ENCODE measurements at regions not wholly inside any gene's neighbourhood (a gene's known extent, or its start where the extent isn't known, plus 50 kb on each side); places are given as distances from the start of the nearest gene placed in this dataset.

GRCh38 chr13:27704681-27705080 lies 83.0 kb downstream of the POLR1D start:
- no CpG with 5 or more reads among the region's 2 CpGs for WGBS (ENCODE audit: insufficient coverage)
- DNase-seq (peak in 1 of 2 donors; percentile 27), ATAC-seq (peak; percentile 61 to 76 (median 70))
- Mint-ChIP-seq H3K9me3 (peaks cover 10 to 11% of the 10 kb centered on the region in 2 donors), H3K36me3 (peaks cover 20% of the 10 kb centered on the region), H3K27ac (no peak overlapping the region), H3K4me1 (peaks cover 0 to 5% of the 10 kb centered on the region in 2 donors), H3K4me3 (no peak overlapping the region), H3K27me3 (ENCODE audit: low read depth in 2 of 2) (peaks cover 24 to 50% of the 10 kb centered on the region in 2 donors)
- Histone ChIP-seq H3K4me1 (ENCODE audit: control insufficient read depth, insufficient read depth, low read length) (no peaks in the 10 kb centered on the region), H3K9me3 (ENCODE audit: control insufficient read depth, insufficient read depth, low read length) (no peaks in the 10 kb centered on the region), H3K27me3 (ENCODE audit: control insufficient read depth, insufficient read depth, low read length) (no peaks in the 10 kb centered on the region), H3K27ac (ENCODE audit: low read length) (no peak overlapping the region), H3K36me3 (ENCODE audit: control insufficient read depth, insufficient read depth, low read length) (no peaks in the 10 kb centered on the region), H3K4me3 (ENCODE audit: low read length) (no peak overlapping the region)
- intact Hi-C loops (cut with micrococcal nuclease): no loop called here
- no peak for TF ChIP-seq CTCF (IDR thresholded peaks at IDR 0.05)

GRCh38 chr13:27708325-27708724 lies 84.0 kb upstream of the GSX1 start:
- Histone ChIP-seq H3K36me3 (ENCODE audit: control insufficient read depth, insufficient read depth, low read length) (no peaks in the 10 kb centered on the region), H3K4me3 (ENCODE audit: low read length) (no peak overlapping the region), H3K27ac (ENCODE audit: low read length) (no peak overlapping the region), H3K9me3 (ENCODE audit: control insufficient read depth, insufficient read depth, low read length) (no peaks in the 10 kb centered on the region), H3K4me1 (ENCODE audit: control insufficient read depth, insufficient read depth, low read length) (no peaks in the 10 kb centered on the region), H3K27me3 (ENCODE audit: control insufficient read depth, insufficient read depth, low read length) (no peaks in the 10 kb centered on the region)
- ATAC-seq (no peak), DNase-seq (no peak)
- peaks cover 1 to 3% of the 10 kb centered on the region in 2 donors for H3K9me3 Mint-ChIP-seq
- peaks cover 0 to 5% of the 10 kb centered on the region in 2 donors for H3K4me1 Mint-ChIP-seq
- WGBS (ENCODE audit: insufficient coverage): 91% methylated on average over 9 of the region's 9 CpGs
- H3K27me3 Mint-ChIP-seq (ENCODE audit: low read depth in 2 of 2): peaks cover 16 to 35% of the 10 kb centered on the region in 2 donors
- H3K4me3 Mint-ChIP-seq: no peak overlapping the region
- TF ChIP-seq CTCF (IDR thresholded peaks at IDR 0.05): no peak
- no peak overlapping the region for H3K27ac Mint-ChIP-seq
- intact Hi-C loops (cut with micrococcal nuclease): no loop called here
- H3K36me3 Mint-ChIP-seq: peaks cover 6% of the 10 kb centered on the region

- no peak overlapping the region for H3K4me3 Mint-ChIP-seq
- H3K4me1 Mint-ChIP-seq: peaks cover 0 to under 1% of the 10 kb centered on the region in 2 donors
- Histone ChIP-seq H3K36me3 (ENCODE audit: control insufficient read depth, insufficient read depth, low read length) (no peaks in the 10 kb centered on the region), H3K4me1 (ENCODE audit: control insufficient read depth, insufficient read depth, low read length) (no peaks in the 10 kb centered on the region), H3K27me3 (ENCODE audit: control insufficient read depth, insufficient read depth, low read length) (no peaks in the 10 kb centered on the region), H3K27ac (ENCODE audit: low read length) (no peak overlapping the region), H3K4me3 (ENCODE audit: low read length) (no peak overlapping the region), H3K9me3 (ENCODE audit: control insufficient read depth, insufficient read depth, low read length) (no peaks in the 10 kb centered on the region)
- no peak overlapping the region for H3K27ac Mint-ChIP-seq
- no peaks in the 10 kb centered on the region for H3K36me3 Mint-ChIP-seq
- TF ChIP-seq CTCF (IDR thresholded peaks at IDR 0.05): no peak
- no peak for ATAC-seq
- no peak for DNase-seq
- intact Hi-C loops (cut with micrococcal nuclease): loop anchor here (5.0 kb wide), 1 partner anchor 177 kb away; no protein-coding TSS in a partner anchor
- H3K27me3 Mint-ChIP-seq (ENCODE audit: low read depth in 2 of 2): peaks cover 15 to 28% of the 10 kb centered on the region in 2 donors
- WGBS (ENCODE audit: insufficient coverage): 87% methylated on average over 1 of the region's 1 CpG
- no peaks in the 10 kb centered on the region for H3K9me3 Mint-ChIP-seq
Observed at GRCh38 chr13:27709779-27710178, 82.5 kb upstream of the GSX1 start.

GRCh38 chr13:27712421-27712820 lies 79.9 kb upstream of the GSX1 start:
- H3K9me3 Mint-ChIP-seq: no peaks in the 10 kb centered on the region
- no peaks in the 10 kb centered on the region for H3K36me3 Mint-ChIP-seq
- DNase-seq (peak in 1 of 2 donors; percentile 40), ATAC-seq (peak in 1 of 3 donors; percentile 50)
- Histone ChIP-seq H3K27ac (ENCODE audit: low read length) (no peak overlapping the region), H3K36me3 (ENCODE audit: control insufficient read depth, insufficient read depth, low read length) (no peaks in the 10 kb centered on the region), H3K9me3 (ENCODE audit: control insufficient read depth, insufficient read depth, low read length) (no peaks in the 10 kb centered on the region), H3K4me1 (ENCODE audit: control insufficient read depth, insufficient read depth, low read length) (no peaks in the 10 kb centered on the region), H3K27me3 (ENCODE audit: control insufficient read depth, insufficient read depth, low read length) (no peaks in the 10 kb centered on the region), H3K4me3 (ENCODE audit: low read length) (no peak overlapping the region)
- H3K27ac Mint-ChIP-seq: no peak overlapping the region
- WGBS (ENCODE audit: insufficient coverage): 69% methylated on average over 2 of the region's 2 CpGs
- H3K4me1 Mint-ChIP-seq: no peaks in the 10 kb centered on the region
- TF ChIP-seq CTCF (IDR thresholded peaks at IDR 0.05): peak; percentile 16
- intact Hi-C loops (cut with micrococcal nuclease): loop anchor here (5.0 kb wide), 1 partner anchor 180 kb away; no protein-coding TSS in a partner anchor
- H3K27me3 Mint-ChIP-seq (ENCODE audit: low read depth in 2 of 2): peaks cover 7 to 16% of the 10 kb centered on the region in 2 donors
- no peak overlapping the region for H3K4me3 Mint-ChIP-seq

All from natural killer cell (primary cell).